Trophoblast cell (in vitro differentiated cells and primary cell): ENCODE measurements at regions not wholly inside any gene's neighbourhood (a gene's known extent, or its start where the extent isn't known, plus 50 kb on each side); places are given as distances from the start of the nearest gene placed in this dataset.
A peak's percentile ranks its signal among the peaks of the same experiment; 100 is the strongest.

Experiments used
- DNase-seq, 2 donors: peaks; one replicate each; pipeline ENCODE4 v3.0.0-alpha.2; 2016
- H2AFZ ChIP-seq: 2 replicates; pipeline ENCODE4 v1.6.1; 2013; ENCODE audit warnings: low read length, moderate library complexity, mild to moderate bottlenecking; ENCODE audit not compliant: insufficient read depth, poor library complexity
- H2AK5ac ChIP-seq: 2 replicates; pipeline ENCODE4 v1.6.1; 2013; ENCODE audit warnings: mild to moderate bottlenecking, low read length
- H2BK120ac ChIP-seq: 2 replicates; pipeline ENCODE4 v1.6.1; 2013; ENCODE audit warnings: low read length, mild to moderate bottlenecking, moderate library complexity; ENCODE audit not compliant: insufficient read depth, poor library complexity
- H2BK12ac ChIP-seq: 2 replicates; pipeline ENCODE4 v1.6.1; 2013; ENCODE audit warnings: mild to moderate bottlenecking, low read length, moderate library complexity
- H2BK5ac ChIP-seq: 2 replicates; pipeline ENCODE4 v1.6.1; 2013; ENCODE audit warnings: low read length, low read depth, moderate library complexity, mild to moderate bottlenecking; ENCODE audit not compliant: poor library complexity
- H3K14ac ChIP-seq: 2 replicates; pipeline ENCODE4 v1.6.1; 2013; ENCODE audit warnings: mild to moderate bottlenecking, low read length
- H3K18ac ChIP-seq: 2 replicates; pipeline ENCODE4 v1.6.1; 2013; ENCODE audit warnings: mild to moderate bottlenecking, low read length
- H3K23ac ChIP-seq: 2 replicates; pipeline ENCODE4 v1.6.1; 2013; ENCODE audit warnings: low read length
- H3K27ac ChIP-seq: 2 replicates; pipeline ENCODE4 v1.5.1; 2013; ENCODE audit warnings: low read depth, mild to moderate bottlenecking, inconsistent platforms, low read length, moderate library complexity
- H3K27me3 ChIP-seq: 2 replicates; pipeline ENCODE4 v1.6.1; 2013; ENCODE audit warnings: inconsistent platforms, mild to moderate bottlenecking, low read length, moderate library complexity; ENCODE audit not compliant: insufficient read depth
- H3K36me3 ChIP-seq, 2 experiments: 1 replicate in 1 of 2; 2 replicates in 1 of 2; pipeline ENCODE4 v1.6.1; 2013; ENCODE audit warnings: low read length in 2 of 2, mild to moderate bottlenecking in 2 of 2, moderate library complexity in 1 of 2; ENCODE audit not compliant: insufficient read depth in 2 of 2, control insufficient read depth in 1 of 2
- H3K4ac ChIP-seq: 2 replicates; pipeline ENCODE4 v1.6.1; 2013; ENCODE audit warnings: low read depth, mild to moderate bottlenecking, low read length, moderate library complexity
- H3K4me1 ChIP-seq, 2 experiments: 1 replicate in 1 of 2; 2 replicates in 1 of 2; pipeline ENCODE4 v1.6.1; 2013; ENCODE audit warnings: low read length in 2 of 2, mild to moderate bottlenecking in 2 of 2, moderate library complexity in 1 of 2; ENCODE audit not compliant: insufficient read depth in 2 of 2, control insufficient read depth in 1 of 2
- H3K4me2 ChIP-seq: 2 replicates; pipeline ENCODE4 v1.6.1; 2013; ENCODE audit warnings: inconsistent platforms, mild to moderate bottlenecking, low read length, moderate library complexity
- H3K4me3 ChIP-seq: 2 replicates; pipeline ENCODE4 v1.5.1; 2013; ENCODE audit warnings: mild to moderate bottlenecking, low read depth, low read length, inconsistent platforms
- H3K79me1 ChIP-seq: one replicate; pipeline ENCODE4 v1.6.1; 2013; ENCODE audit warnings: low read length
- H3K79me2 ChIP-seq: 2 replicates; pipeline ENCODE4 v1.6.1; 2013; ENCODE audit warnings: low read length, mild to moderate bottlenecking; ENCODE audit not compliant: control insufficient read depth, insufficient read depth, poor library complexity
- H3K9ac ChIP-seq: 2 replicates; pipeline ENCODE4 v1.6.1; 2013; ENCODE audit warnings: mild to moderate bottlenecking, low read length
- H3K9me3 ChIP-seq: 2 replicates; pipeline ENCODE4 v1.6.1; 2013; ENCODE audit warnings: low read depth, mild to moderate bottlenecking, control low read depth, inconsistent platforms, low read length; ENCODE audit not compliant: insufficient read depth
- H4K12ac ChIP-seq: 2 replicates; pipeline ENCODE4 v1.6.1; 2013; ENCODE audit warnings: low read depth, mild to moderate bottlenecking, low read length, moderate library complexity
- H4K8ac ChIP-seq: 2 replicates; pipeline ENCODE4 v1.6.1; 2013; ENCODE audit warnings: low read depth, mild to moderate bottlenecking, low read length, moderate library complexity
- H4K91ac ChIP-seq: one replicate; pipeline ENCODE4 v1.6.1; 2013; ENCODE audit warnings: low read depth, mild to moderate bottlenecking, low read length, moderate library complexity
- WGBS: extraction: QIAGEN DNeasy Blood & Tissue Kit; methylation state at CpG from one replicate; pipeline ENCODE4 v1.1.7; 2013; ENCODE audit warnings: missing lambda C conversion rate; ENCODE audit not compliant: insufficient read length, insufficient coverage; ENCODE audit errors: extremely low coverage; 5-methylcytosine and 5-hydroxymethylcytosine counted together

GRCh38 chr6:139544701-139545057, 170.2 kb upstream of the CITED2 start:
- Histone ChIP-seq H3K4me3 (no peak overlapping the region), H2BK12ac (peak overlapping the region; percentile 91), H4K8ac (peak overlapping the region; percentile 74), H3K4me2 (no peak overlapping the region), H3K36me3 (no peaks in the 10 kb centered on the region), H3K4me1 (peaks cover 0 to 3% of the 10 kb centered on the region in 2 experiments), H4K91ac (no peak overlapping the region), H3K9ac (no peak overlapping the region), H3K4ac (no peak overlapping the region), H4K12ac (no peak overlapping the region), H3K9me3 (no peaks in the 10 kb centered on the region), H3K79me1 (no peaks in the 10 kb centered on the region), H3K27ac (no peak overlapping the region), H2AFZ (peak overlapping the region; percentile 75), H2BK120ac (peak overlapping the region; percentile 11), H3K18ac (no peak overlapping the region), H3K23ac (no peak overlapping the region), H2AK5ac (peak overlapping the region; percentile 69), H3K79me2 (no peaks in the 10 kb centered on the region), H3K14ac (peak overlapping the region; percentile 66), H2BK5ac (no peak overlapping the region), H3K27me3 (no peaks in the 10 kb centered on the region)
- WGBS, result no CpG with 5 or more reads among the region's 2 CpGs
- no peak for DNase-seq

GRCh38 chr6:139542351-139542750, 167.9 kb upstream of the CITED2 start:
- H4K8ac ChIP-seq, result no peak overlapping the region
- no peaks in the 10 kb centered on the region for H3K79me2 ChIP-seq
- H3K9me3 ChIP-seq, result no peaks in the 10 kb centered on the region
- no peak overlapping the region for H2BK12ac ChIP-seq
- H3K18ac ChIP-seq, result no peak overlapping the region
- peaks cover 0 to 3% of the 10 kb centered on the region in 2 experiments for H3K4me1 ChIP-seq
- no peak overlapping the region for H3K4ac ChIP-seq
- H3K36me3 ChIP-seq, result no peaks in the 10 kb centered on the region
- no peak overlapping the region for H4K12ac ChIP-seq
- no peak overlapping the region for H4K91ac ChIP-seq
- H3K9ac ChIP-seq, result no peak overlapping the region
- no peak overlapping the region for H3K4me3 ChIP-seq
- H2BK120ac ChIP-seq, result no peak overlapping the region
- no peak overlapping the region for H3K23ac ChIP-seq
- H3K14ac ChIP-seq, result no peak overlapping the region
- no peaks in the 10 kb centered on the region for H3K79me1 ChIP-seq
- H2AK5ac ChIP-seq, result no peak overlapping the region
- no peaks in the 10 kb centered on the region for H3K27me3 ChIP-seq
- no peak overlapping the region for H3K27ac ChIP-seq
- WGBS, result no CpG with 5 or more reads among the region's 3 CpGs
- DNase-seq, result peak; percentile 53 to 84
- H3K4me2 ChIP-seq, result no peak overlapping the region
- no peak overlapping the region for H2BK5ac ChIP-seq
- no peak overlapping the region for H2AFZ ChIP-seq

- Histone ChIP-seq H3K9me3 (no peaks in the 10 kb centered on the region), H3K27ac (no peak overlapping the region), H3K27me3 (no peaks in the 10 kb centered on the region), H3K79me1 (no peaks in the 10 kb centered on the region), H4K8ac (no peak overlapping the region), H3K4me3 (no peak overlapping the region), H3K4me2 (no peak overlapping the region), H2AK5ac (no peak overlapping the region), H4K91ac (no peak overlapping the region), H3K18ac (no peak overlapping the region), H3K79me2 (no peaks in the 10 kb centered on the region), H2BK120ac (no peak overlapping the region), H2BK12ac (no peak overlapping the region), H3K14ac (no peak overlapping the region), H3K36me3 (no peaks in the 10 kb centered on the region), H4K12ac (no peak overlapping the region), H2AFZ (no peak overlapping the region), H3K4ac (no peak overlapping the region), H3K4me1 (peaks cover 0 to 3% of the 10 kb centered on the region in 2 experiments), H3K23ac (no peak overlapping the region), H2BK5ac (no peak overlapping the region), H3K9ac (no peak overlapping the region)
- no CpG with 5 or more reads among the region's 1 CpG for WGBS
- DNase-seq, result no peak
Observed at GRCh38 chr6:139540894-139541293, 166.4 kb upstream of the CITED2 start.

GRCh38 chr6:139540276-139540675, 165.8 kb upstream of the CITED2 start:
- Histone ChIP-seq H2BK12ac (no peak overlapping the region), H2AFZ (no peak overlapping the region), H3K23ac (no peak overlapping the region), H3K9ac (no peak overlapping the region), H2BK120ac (no peak overlapping the region), H4K12ac (no peak overlapping the region), H3K14ac (no peak overlapping the region), H4K91ac (no peak overlapping the region), H3K36me3 (no peaks in the 10 kb centered on the region), H2BK5ac (no peak overlapping the region), H3K79me2 (no peaks in the 10 kb centered on the region), H3K27ac (no peak overlapping the region), H3K4ac (no peak overlapping the region), H3K9me3 (no peaks in the 10 kb centered on the region), H3K4me3 (no peak overlapping the region), H3K4me2 (no peak overlapping the region), H3K27me3 (no peaks in the 10 kb centered on the region), H4K8ac (no peak overlapping the region), H3K4me1 (peaks cover 0 to 3% of the 10 kb centered on the region in 2 experiments), H2AK5ac (no peak overlapping the region), H3K79me1 (no peaks in the 10 kb centered on the region), H3K18ac (no peak overlapping the region)
- WGBS, result no CpG with 5 or more reads among the region's 5 CpGs
- no peak for DNase-seq
